Medulla oblongata (tissue), 1 donor: ENCODE measurements at regions not wholly inside any gene's neighbourhood (a gene's known extent, or its start where the extent isn't known, plus 50 kb on each side); places are given as distances from the start of the nearest gene placed in this dataset.
"Not testable (repeated sequence)": the region's sequence is repeated elsewhere in the genome, so short reads cannot be mapped to it uniquely, and the experiment has no call there.

Experiments
- DNase-seq: peaks from one replicate; pipeline ENCODE4 v3.0.0-alpha.2; 2015; ENCODE audit errors: extremely low spot score

- no peak for DNase-seq
Observed at GRCh38 chr5:168075387-168075786, 216.1 kb upstream of the WWC1 start.

GRCh38 chr5:168076561-168076991 lies 214.9 kb upstream of the WWC1 start:
- DNase-seq = no peak

- no peak for DNase-seq
Observed at GRCh38 chr5:168085261-168086031, 206.0 kb upstream of the WWC1 start.

- no peak for DNase-seq
Observed at GRCh38 chr5:168086104-168086610, 205.3 kb upstream of the WWC1 start.

- DNase-seq = no peak
Observed at GRCh38 chr5:168086746-168087145, 204.7 kb upstream of the WWC1 start.

- DNase-seq = no peak
Observed at GRCh38 chr5:168088410-168089173, 202.9 kb upstream of the WWC1 start.

GRCh38 chr5:168089201-168089887 lies 202.1 kb upstream of the WWC1 start:
- DNase-seq = no peak

- DNase-seq = no peak
Observed at GRCh38 chr5:168092209-168093185, 198.9 kb upstream of the WWC1 start.

- no peak for DNase-seq
Observed at GRCh38 chr5:168093200-168093910, 198.1 kb upstream of the WWC1 start.

GRCh38 chr5:168096525-168096924 lies 194.9 kb upstream of the WWC1 start:
- no peak for DNase-seq

GRCh38 chr5:168097876-168098653 lies 193.4 kb upstream of the WWC1 start:
- DNase-seq = no peak

- no peak for DNase-seq
Observed at GRCh38 chr5:168101352-168101751, 190.1 kb upstream of the WWC1 start.

- DNase-seq = not testable (repeated sequence)
Observed at GRCh38 chr5:168103018-168103417, 188.4 kb upstream of the WWC1 start.

GRCh38 chr5:168104350-168104749 lies 187.1 kb upstream of the WWC1 start:
- DNase-seq = no peak

GRCh38 chr5:168104811-168105481 lies 186.5 kb upstream of the WWC1 start:
- no peak for DNase-seq

GRCh38 chr5:168106008-168106761 lies 185.3 kb upstream of the WWC1 start:
- DNase-seq = no peak

GRCh38 chr5:168109441-168109840 lies 182.0 kb upstream of the WWC1 start:
- no peak for DNase-seq

GRCh38 chr5:168110384-168110783 lies 181.1 kb upstream of the WWC1 start:
- DNase-seq = no peak
